ENCODE measurements at regions not wholly inside any gene's neighbourhood (a gene's known extent, or its start where the extent isn't known, plus 50 kb on each side); places are given as distances from the start of the nearest gene placed in this dataset.

DNA sequence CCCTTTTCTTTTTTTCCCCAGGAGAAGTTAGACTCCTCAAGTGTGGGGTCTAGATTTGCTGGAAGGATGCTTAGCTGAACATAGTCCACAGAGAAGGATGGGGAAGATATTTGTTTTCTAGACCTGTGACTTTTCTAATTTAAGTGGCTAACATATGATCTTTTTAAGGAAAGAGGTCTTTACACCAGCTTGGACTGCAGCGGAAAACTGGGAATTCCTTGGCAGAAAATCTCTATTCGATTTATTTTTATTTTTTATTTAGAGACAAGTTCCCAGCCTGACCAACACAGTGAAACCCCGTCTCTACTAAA is 148.4 kb downstream of the MYCN start (continued):
- TF ChIP-seq, protein P1, sequence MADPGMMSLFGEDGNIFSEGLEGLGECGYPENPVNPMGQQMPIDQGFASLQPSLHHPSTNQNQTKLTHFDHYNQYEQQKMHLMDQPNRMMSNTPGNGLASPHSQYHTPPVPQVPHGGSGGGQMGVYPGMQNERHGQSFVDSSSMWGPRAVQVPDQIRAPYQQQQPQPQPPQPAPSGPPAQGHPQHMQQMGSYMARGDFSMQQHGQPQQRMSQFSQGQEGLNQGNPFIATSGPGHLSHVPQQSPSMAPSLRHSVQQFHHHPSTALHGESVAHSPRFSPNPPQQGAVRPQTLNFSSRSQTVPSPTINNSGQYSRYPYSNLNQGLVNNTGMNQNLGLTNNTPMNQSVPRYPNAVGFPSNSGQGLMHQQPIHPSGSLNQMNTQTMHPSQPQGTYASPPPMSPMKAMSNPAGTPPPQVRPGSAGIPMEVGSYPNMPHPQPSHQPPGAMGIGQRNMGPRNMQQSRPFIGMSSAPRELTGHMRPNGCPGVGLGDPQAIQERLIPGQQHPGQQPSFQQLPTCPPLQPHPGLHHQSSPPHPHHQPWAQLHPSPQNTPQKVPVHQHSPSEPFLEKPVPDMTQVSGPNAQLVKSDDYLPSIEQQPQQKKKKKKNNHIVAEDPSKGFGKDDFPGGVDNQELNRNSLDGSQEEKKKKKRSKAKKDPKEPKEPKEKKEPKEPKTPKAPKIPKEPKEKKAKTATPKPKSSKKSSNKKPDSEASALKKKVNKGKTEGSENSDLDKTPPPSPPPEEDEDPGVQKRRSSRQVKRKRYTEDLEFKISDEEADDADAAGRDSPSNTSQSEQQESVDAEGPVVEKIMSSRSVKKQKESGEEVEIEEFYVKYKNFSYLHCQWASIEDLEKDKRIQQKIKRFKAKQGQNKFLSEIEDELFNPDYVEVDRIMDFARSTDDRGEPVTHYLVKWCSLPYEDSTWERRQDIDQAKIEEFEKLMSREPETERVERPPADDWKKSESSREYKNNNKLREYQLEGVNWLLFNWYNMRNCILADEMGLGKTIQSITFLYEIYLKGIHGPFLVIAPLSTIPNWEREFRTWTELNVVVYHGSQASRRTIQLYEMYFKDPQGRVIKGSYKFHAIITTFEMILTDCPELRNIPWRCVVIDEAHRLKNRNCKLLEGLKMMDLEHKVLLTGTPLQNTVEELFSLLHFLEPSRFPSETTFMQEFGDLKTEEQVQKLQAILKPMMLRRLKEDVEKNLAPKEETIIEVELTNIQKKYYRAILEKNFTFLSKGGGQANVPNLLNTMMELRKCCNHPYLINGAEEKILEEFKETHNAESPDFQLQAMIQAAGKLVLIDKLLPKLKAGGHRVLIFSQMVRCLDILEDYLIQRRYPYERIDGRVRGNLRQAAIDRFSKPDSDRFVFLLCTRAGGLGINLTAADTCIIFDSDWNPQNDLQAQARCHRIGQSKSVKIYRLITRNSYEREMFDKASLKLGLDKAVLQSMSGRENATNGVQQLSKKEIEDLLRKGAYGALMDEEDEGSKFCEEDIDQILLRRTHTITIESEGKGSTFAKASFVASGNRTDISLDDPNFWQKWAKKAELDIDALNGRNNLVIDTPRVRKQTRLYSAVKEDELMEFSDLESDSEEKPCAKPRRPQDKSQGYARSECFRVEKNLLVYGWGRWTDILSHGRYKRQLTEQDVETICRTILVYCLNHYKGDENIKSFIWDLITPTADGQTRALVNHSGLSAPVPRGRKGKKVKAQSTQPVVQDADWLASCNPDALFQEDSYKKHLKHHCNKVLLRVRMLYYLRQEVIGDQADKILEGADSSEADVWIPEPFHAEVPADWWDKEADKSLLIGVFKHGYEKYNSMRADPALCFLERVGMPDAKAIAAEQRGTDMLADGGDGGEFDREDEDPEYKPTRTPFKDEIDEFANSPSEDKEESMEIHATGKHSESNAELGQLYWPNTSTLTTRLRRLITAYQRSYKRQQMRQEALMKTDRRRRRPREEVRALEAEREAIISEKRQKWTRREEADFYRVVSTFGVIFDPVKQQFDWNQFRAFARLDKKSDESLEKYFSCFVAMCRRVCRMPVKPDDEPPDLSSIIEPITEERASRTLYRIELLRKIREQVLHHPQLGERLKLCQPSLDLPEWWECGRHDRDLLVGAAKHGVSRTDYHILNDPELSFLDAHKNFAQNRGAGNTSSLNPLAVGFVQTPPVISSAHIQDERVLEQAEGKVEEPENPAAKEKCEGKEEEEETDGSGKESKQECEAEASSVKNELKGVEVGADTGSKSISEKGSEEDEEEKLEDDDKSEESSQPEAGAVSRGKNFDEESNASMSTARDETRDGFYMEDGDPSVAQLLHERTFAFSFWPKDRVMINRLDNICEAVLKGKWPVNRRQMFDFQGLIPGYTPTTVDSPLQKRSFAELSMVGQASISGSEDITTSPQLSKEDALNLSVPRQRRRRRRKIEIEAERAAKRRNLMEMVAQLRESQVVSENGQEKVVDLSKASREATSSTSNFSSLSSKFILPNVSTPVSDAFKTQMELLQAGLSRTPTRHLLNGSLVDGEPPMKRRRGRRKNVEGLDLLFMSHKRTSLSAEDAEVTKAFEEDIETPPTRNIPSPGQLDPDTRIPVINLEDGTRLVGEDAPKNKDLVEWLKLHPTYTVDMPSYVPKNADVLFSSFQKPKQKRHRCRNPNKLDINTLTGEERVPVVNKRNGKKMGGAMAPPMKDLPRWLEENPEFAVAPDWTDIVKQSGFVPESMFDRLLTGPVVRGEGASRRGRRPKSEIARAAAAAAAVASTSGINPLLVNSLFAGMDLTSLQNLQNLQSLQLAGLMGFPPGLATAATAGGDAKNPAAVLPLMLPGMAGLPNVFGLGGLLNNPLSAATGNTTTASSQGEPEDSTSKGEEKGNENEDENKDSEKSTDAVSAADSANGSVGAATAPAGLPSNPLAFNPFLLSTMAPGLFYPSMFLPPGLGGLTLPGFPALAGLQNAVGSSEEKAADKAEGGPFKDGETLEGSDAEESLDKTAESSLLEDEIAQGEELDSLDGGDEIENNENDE (IDR thresholded peaks at IDR 0.05; ENCODE audit: insufficient replicate concordance, low read length) = no peak
- no peak for TF ChIP-seq JUND (IDR thresholded peaks at IDR 0.05; ENCODE audit: low read length)
- TF ChIP-seq CTBP2 (IDR thresholded peaks at IDR 0.05; ENCODE audit: borderline replicate concordance, insufficient read depth, insufficient read length, low read length) = no peak
- no peak for TF ChIP-seq SUZ12 (IDR thresholded peaks at IDR 0.05; ENCODE audit: low read length)
- TF ChIP-seq BCL11A (IDR thresholded peaks at IDR 0.05; ENCODE audit: low read depth in 2 of 2, low read length in 2 of 2) = no peak
- TF ChIP-seq SAP30 (IDR thresholded peaks at IDR 0.05; ENCODE audit: insufficient read depth, insufficient replicate concordance, low read length) = no peak
- no peak for TF ChIP-seq CEBPB (IDR thresholded peaks at IDR 0.05; ENCODE audit: low read depth, low read length)

Data from H1 (cell line).